B cell (primary cell): ENCODE measurements at regions not wholly inside any gene's neighbourhood (a gene's known extent, or its start where the extent isn't known, plus 50 kb on each side); places are given as distances from the start of the nearest gene placed in this dataset.

Experiments
- ATAC-seq: fragments of 200-7000 bp; cut with Tn5 transposase; one replicate; pipeline ENCODE4 v1.10.0; 2021; ENCODE audit warnings: low read depth, mild to moderate bottlenecking, moderate number of reproducible peaks, moderate library complexity
- CTCF ChIA-PET: fragments of 350-600 bp; sonication (Branson Sonifier 250); formaldehyde crosslinking; loops from one replicate; lab custom pipeline; 2021; ENCODE audit warnings: antibody characterized with exemption, inconsistent platforms; lab: Charles Lee
- POLR2A ChIA-PET: fragments of 350-600 bp; sonication (Branson Sonifier 250); formaldehyde crosslinking; loops from one replicate; lab custom pipeline; 2021; ENCODE audit warnings: antibody characterized with exemption; lab: Charles Lee
- DNase-seq: peaks from one replicate; pipeline ENCODE4 v3.0.0; 2013
- H2AFZ ChIP-seq: 2 replicates; pipeline ENCODE4 v1.6.1; 2012; ENCODE audit warnings: mild to moderate bottlenecking, low read depth, low read length; ENCODE audit not compliant: insufficient read depth, poor library complexity, severe bottlenecking
- H3K27ac ChIP-seq, 2 donors: 1 replicate in 1 of 2; 2 replicates in 1 of 2; pipeline ENCODE4 v1.5.1; 2012 to 2013; ENCODE audit warnings: low read length in 2 of 2, mild to moderate bottlenecking in 2 of 2, moderate library complexity in 1 of 2
- H3K27me3 ChIP-seq, 4 experiments: fragments of 200-600 bp in 1 of 4; sonication (generic) in 1 of 4; replicated peaks in 1 of 4; 1 replicate in 2 of 4; 2 replicates in 2 of 4; pipeline versions ENCODE4 v1.6.1 to v1.7.0; 2013 to 2016; ENCODE audit warnings: low read length in 3 of 4, mild to moderate bottlenecking in 2 of 4, mixed read lengths in 1 of 4, moderate library complexity in 1 of 4; ENCODE audit not compliant: insufficient read depth in 4 of 4, control insufficient read depth in 3 of 4; ENCODE audit errors: control extremely low read depth in 1 of 4
- H3K36me3 ChIP-seq, 2 experiments: replicated peaks in 1 of 2; 1 replicate in 1 of 2; 2 replicates in 1 of 2; pipeline versions ENCODE4 v1.6.1 to v1.7.1; 2013; ENCODE audit warnings: low read length in 1 of 2; ENCODE audit not compliant: insufficient read depth in 2 of 2, control insufficient read depth in 1 of 2; ENCODE audit errors: control extremely low read depth in 1 of 2, extremely low read depth in 1 of 2
- H3K4me1 ChIP-seq, 2 donors: fragments of 200-600 bp in 1 of 2; sonication (generic) in 1 of 2; 1 replicate in 1 of 2; 2 replicates in 1 of 2; pipeline versions ENCODE4 v1.5.1 to v1.6.1; 2013 to 2017; ENCODE audit warnings: low read length in 2 of 2; ENCODE audit not compliant: control insufficient read depth in 2 of 2, insufficient read depth in 2 of 2
- H3K4me2 ChIP-seq: replicated peaks from 2 replicates; pipeline ENCODE3; 2012; ENCODE audit warnings: mild to moderate bottlenecking, low read depth, low read length; ENCODE audit not compliant: poor library complexity, severe bottlenecking
- H3K4me3 ChIP-seq, 5 experiments: fragments of 200-600 bp in 1 of 5; sonication (generic) in 1 of 5; 1 replicate in 3 of 5; 2 replicates in 2 of 5; pipeline versions ENCODE4 v1.5.1 to v1.7.0; 2011 to 2016; ENCODE audit warnings: low read length in 4 of 5, mild to moderate bottlenecking in 4 of 5, low read depth in 2 of 5, control low read depth in 1 of 5, moderate library complexity in 1 of 5; ENCODE audit not compliant: insufficient read depth in 1 of 5; ENCODE audit errors: control extremely low read depth in 1 of 5, extremely low read depth in 1 of 5
- H3K79me2 ChIP-seq: fragments of 200-600 bp; sonication (generic); one replicate; pipeline ENCODE4 v1.6.0; 2016; ENCODE audit warnings: low read length; ENCODE audit not compliant: control insufficient read depth, insufficient read depth
- H3K9ac ChIP-seq: fragments of 200-600 bp; sonication (generic); 2 replicates; pipeline ENCODE4 v1.6.1; 2017; ENCODE audit warnings: mild to moderate bottlenecking, low read length, moderate library complexity
- H3K9me3 ChIP-seq, 3 donors: one replicate each; pipeline versions ENCODE4 v1.6.1 to v1.7.1; 2013; ENCODE audit warnings: low read length in 2 of 3; ENCODE audit not compliant: control insufficient read depth in 2 of 3, insufficient read depth in 1 of 3; ENCODE audit errors: control extremely low read depth in 1 of 3
- H4K20me1 ChIP-seq: 2 replicates; pipeline ENCODE4 v1.6.0; 2012; ENCODE audit warnings: mild to moderate bottlenecking, low read length; ENCODE audit not compliant: insufficient read depth, control insufficient read depth, poor library complexity, severe bottlenecking
- H3K27ac Mint-ChIP-seq: one replicate; pipeline ENCODE4 v1.8.0; 2021; ENCODE audit warnings: mixed read lengths
- H3K27me3 Mint-ChIP-seq: one replicate; pipeline ENCODE4 v1.8.0; 2021; ENCODE audit warnings: mixed read lengths
- H3K4me1 Mint-ChIP-seq: one replicate; pipeline ENCODE4 v1.8.0; 2021; ENCODE audit warnings: mixed read lengths
- H3K4me3 Mint-ChIP-seq: one replicate; pipeline ENCODE4 v1.8.0; 2021; ENCODE audit warnings: mixed read lengths
- H3K9me3 Mint-ChIP-seq: one replicate; pipeline ENCODE4 v1.8.0; 2022; ENCODE audit warnings: mixed read lengths; ENCODE audit not compliant: insufficient read depth
- CTCF ChIP-seq: fragments of 200-600 bp; IDR thresholded peaks from one replicate; pipeline ENCODE4 v1.8.0; 2022; ENCODE audit warnings: antibody characterized with exemption, mild to moderate bottlenecking
- EZH2 ChIP-seq: IDR thresholded peaks from 2 replicates; pipeline ENCODE4 v1.6.1; 2012; ENCODE audit warnings: borderline replicate concordance, low read depth, mild to moderate bottlenecking, moderate library complexity, low read length; ENCODE audit not compliant: insufficient read depth, poor library complexity, severe bottlenecking
- WGBS: methylation state at CpG from one replicate; pipeline ENCODE4 v1.1.5; 2013; ENCODE audit warnings: missing lambda C conversion rate; ENCODE audit not compliant: insufficient coverage; 5-methylcytosine and 5-hydroxymethylcytosine counted together
- intact Hi-C: fragments of 100-400 bp; cut with micrococcal nuclease; formaldehyde crosslinking; loops from one replicate; pipeline ENCODE4 v1.10.0; 2022

GRCh38 chr15:93362203-93362602, 273.2 kb upstream of the RGMA start:
- intact Hi-C loops = no loop called here
- H2AFZ ChIP-seq = no peak overlapping the region
- Mint-ChIP-seq H3K4me1 (no peaks in the 10 kb centered on the region), H3K27me3 (peaks cover 6% of the 10 kb centered on the region), H3K9me3 (peaks cover 2% of the 10 kb centered on the region), H3K4me3 (no peak overlapping the region), H3K27ac (no peak overlapping the region)
- DNase-seq (no peak), ATAC-seq (no peak)
- TF ChIP-seq CTCF (no peak), EZH2 (no peak)
- H3K4me3 ChIP-seq = no peak overlapping the region
- no peaks in the 10 kb centered on the region for H3K79me2 ChIP-seq
- no peaks in the 10 kb centered on the region for H3K27me3 ChIP-seq
- no peaks in the 10 kb centered on the region for H3K36me3 ChIP-seq
- CTCF ChIA-PET = no interaction called here
- POLR2A ChIA-PET = no interaction called here
- H3K4me1 ChIP-seq = no peaks in the 10 kb centered on the region
- H4K20me1 ChIP-seq = no peaks in the 10 kb centered on the region
- peaks cover 0 to 5% (median 0%) of the 10 kb centered on the region in 3 donors for H3K9me3 ChIP-seq
- no peak overlapping the region for H3K9ac ChIP-seq
- H3K27ac ChIP-seq = no peak overlapping the region
- no peak overlapping the region for H3K4me2 ChIP-seq
- WGBS = 20% methylated on average over 2 of the region's 3 CpGs

GRCh38 chr15:93361703-93362102, 272.7 kb upstream of the RGMA start:
- WGBS = no CpG with 5 or more reads among the region's 5 CpGs
- intact Hi-C loops = no loop called here
- H3K4me2 ChIP-seq = no peak overlapping the region
- H3K9ac ChIP-seq = no peak overlapping the region
- H3K79me2 ChIP-seq = no peaks in the 10 kb centered on the region
- H3K27ac ChIP-seq = no peak overlapping the region
- H4K20me1 ChIP-seq = no peaks in the 10 kb centered on the region
- H3K4me1 ChIP-seq = no peaks in the 10 kb centered on the region
- CTCF ChIA-PET = no interaction called here
- H3K36me3 ChIP-seq = no peaks in the 10 kb centered on the region
- no peak overlapping the region for H2AFZ ChIP-seq
- peaks cover 6% of the 10 kb centered on the region for H3K27me3 Mint-ChIP-seq
- DNase-seq = no peak
- H3K27me3 ChIP-seq = no peaks in the 10 kb centered on the region
- no peak for TF ChIP-seq EZH2
- no peak for TF ChIP-seq CTCF
- H3K4me3 ChIP-seq = no peak overlapping the region
- H3K4me1 Mint-ChIP-seq = no peaks in the 10 kb centered on the region
- H3K9me3 ChIP-seq = peaks cover 0 to 7% (median 0%) of the 10 kb centered on the region in 3 donors
- no peak overlapping the region for H3K27ac Mint-ChIP-seq
- ATAC-seq = no peak
- H3K4me3 Mint-ChIP-seq = no peak overlapping the region
- POLR2A ChIA-PET = no interaction called here
- peaks cover 2% of the 10 kb centered on the region for H3K9me3 Mint-ChIP-seq
